Stimulated activated CD4-positive, alpha-beta T cell treated with anti-CD3 and anti-CD28 coated beads, TNF-alpha, amount 100 ng/mL, for 1 hour (primary cell): ENCODE measurements at regions not wholly inside any gene's neighbourhood (a gene's known extent, or its start where the extent isn't known, plus 50 kb on each side); places are given as distances from the start of the nearest gene placed in this dataset.

Experiments
- DNase-seq, 3 donors: peaks; one replicate each; pipeline ENCODE4 v3.0.0-alpha.2; 2020; ENCODE audit warnings: low read depth in 3 of 3, low spot score in 1 of 3

DNA sequence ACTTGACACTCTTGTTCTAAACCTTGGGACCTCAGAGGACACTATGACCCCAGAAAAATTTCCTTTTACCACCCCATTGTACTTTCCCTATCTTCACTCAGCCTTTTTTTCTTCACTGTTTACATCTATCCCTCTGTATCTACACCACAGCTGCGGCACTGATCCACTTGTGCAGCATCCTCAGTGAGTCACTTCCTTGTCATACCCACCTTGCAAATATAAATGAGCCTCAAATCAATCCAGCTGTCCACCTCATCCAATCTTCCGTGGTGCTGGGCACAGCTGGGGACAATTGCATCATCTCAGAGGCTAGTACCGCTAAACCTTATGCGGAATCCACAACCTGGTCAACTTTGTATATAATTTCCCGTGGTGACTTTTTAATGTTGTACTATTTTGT is 710.5 kb downstream of the QKI start:
- no peak for DNase-seq

DNA sequence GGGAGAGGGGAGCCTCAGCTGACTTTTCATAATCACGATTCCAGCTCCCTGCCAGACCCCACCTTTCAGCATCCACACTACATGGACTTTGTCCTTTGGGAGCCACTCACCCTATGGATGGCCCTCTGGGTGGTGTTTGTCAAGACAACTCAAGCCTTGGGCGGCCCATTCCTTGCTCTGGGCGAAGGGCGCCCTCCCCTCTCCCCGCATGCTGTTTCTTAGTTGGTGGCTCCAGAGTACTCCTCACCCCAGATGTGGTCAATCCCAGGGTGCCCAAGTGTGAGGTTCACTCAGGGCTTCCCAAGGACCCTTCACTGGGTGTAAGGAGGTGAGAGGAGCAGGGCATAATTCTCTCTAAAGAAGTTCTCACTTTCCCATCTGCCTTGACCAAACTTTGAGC is 710.0 kb downstream of the QKI start:
- no peak for DNase-seq

DNA sequence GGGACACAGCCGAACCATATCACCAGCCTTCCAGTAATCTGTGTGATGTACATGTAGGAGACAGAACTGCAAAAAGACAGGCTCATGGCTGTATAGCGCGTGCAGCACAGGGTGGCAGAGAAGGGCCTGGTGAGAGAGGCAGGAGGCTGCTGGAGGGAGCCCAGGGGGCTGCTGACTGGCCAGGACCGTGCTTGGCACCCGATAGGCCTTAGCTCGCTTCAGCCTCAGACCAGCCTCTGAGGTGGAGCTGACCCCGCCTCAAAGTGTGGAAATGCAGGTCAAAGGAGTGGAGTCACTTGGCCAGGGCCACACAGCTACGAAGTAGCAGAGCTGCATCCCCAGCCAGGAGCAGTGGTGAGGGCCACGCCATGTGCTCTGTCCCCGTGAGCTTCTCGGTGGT is 707.6 kb downstream of the QKI start:
- DNase-seq = no peak

DNA sequence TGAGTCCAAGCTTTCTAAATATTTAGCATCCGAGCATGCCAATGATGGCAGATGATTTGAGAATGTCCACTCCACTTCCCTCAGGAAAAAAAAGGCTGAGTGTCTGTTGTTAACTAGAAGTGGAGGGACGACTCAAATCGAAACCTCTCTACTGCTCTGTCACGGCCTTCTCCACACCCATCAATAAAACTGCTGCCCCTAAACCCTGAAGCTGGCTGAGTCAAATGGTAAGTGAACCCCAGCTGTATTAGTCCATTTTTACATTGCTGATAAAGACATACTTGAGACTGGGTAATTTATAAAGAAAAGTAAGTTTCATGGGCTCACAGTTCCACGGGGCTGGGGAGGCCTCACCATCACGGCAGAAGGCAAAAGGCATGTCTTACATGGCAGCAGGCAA is 707.0 kb downstream of the QKI start:
- no peak for DNase-seq

DNA sequence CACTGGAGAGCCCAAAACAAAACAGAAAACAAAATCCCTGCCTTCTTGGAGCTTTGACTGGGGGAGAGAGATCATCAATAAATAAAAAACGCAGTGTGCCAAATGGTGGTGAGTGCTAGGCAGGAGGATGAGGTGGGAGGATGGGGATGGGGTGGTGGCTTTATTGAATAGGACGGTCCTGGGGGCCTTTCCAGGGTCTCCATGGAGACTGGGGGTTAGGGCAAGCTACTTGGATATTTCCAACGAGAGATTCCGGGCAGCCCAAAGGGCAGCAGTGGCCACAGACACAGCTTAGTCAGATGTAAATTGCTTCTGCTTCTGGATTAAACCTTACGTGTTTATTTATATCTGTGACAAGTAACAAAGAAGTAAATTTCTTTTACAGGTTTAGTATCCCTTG is 700.1 kb downstream of the QKI start:
- DNase-seq = no peak

DNA sequence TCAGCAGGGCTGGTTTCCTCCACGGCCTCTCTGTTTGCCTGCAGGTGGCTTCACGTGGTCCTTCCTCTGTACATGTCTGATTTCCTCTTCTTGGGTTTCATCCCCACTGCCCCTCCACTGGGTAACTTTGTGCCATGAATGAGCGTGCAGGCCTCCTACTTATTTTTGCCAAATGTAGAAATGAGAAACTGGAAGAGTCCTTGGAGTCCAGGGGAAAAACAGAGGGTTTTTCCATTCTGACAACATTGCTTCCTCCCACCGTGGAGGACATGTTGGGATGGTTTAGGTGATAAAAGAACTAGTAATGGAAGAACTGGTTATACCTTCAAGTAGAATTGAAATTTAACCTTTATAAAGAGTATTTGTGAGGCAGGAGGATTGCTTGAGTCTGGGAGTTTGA is 699.5 kb downstream of the QKI start:
- DNase-seq = no peak

DNA sequence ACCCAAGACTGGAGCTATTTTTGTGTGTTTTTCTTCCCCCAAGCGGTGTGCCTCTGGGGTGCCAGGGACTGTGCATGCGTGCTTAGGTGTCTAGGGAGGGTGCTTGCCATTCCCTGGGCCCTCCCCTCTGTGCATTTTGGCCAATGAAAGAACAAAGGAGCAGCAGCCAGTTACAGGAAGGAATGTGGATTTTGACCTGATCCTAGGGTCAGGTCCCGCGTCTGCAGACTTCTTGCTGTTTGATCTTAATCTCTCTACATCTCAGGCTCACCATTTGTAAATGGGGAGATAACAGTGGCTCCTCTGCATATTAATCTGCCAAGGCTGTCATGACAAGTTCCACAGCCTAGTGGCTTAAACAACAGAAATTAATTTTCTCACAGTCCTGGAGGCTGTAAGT is 699.1 kb downstream of the QKI start:
- DNase-seq = no peak

DNA sequence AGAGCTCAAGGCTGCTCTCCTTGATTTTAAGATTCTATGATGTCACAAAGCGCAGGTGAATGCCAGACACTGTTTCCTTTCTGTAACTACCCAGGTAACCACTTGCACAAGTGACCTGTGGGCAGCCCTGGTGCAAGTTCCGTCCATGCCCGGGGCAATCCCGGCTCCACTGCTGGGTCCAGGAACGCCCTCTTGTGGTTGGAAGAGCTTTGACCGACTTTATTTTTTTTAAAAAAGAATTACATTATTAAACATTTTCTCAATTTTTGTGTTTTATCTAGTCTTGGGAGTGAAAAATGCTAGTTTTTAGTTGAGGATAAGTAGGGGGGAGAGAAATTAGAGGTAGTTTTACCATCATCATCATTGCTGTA is 695.2 kb downstream of the QKI start:
- DNase-seq = no peak

DNA sequence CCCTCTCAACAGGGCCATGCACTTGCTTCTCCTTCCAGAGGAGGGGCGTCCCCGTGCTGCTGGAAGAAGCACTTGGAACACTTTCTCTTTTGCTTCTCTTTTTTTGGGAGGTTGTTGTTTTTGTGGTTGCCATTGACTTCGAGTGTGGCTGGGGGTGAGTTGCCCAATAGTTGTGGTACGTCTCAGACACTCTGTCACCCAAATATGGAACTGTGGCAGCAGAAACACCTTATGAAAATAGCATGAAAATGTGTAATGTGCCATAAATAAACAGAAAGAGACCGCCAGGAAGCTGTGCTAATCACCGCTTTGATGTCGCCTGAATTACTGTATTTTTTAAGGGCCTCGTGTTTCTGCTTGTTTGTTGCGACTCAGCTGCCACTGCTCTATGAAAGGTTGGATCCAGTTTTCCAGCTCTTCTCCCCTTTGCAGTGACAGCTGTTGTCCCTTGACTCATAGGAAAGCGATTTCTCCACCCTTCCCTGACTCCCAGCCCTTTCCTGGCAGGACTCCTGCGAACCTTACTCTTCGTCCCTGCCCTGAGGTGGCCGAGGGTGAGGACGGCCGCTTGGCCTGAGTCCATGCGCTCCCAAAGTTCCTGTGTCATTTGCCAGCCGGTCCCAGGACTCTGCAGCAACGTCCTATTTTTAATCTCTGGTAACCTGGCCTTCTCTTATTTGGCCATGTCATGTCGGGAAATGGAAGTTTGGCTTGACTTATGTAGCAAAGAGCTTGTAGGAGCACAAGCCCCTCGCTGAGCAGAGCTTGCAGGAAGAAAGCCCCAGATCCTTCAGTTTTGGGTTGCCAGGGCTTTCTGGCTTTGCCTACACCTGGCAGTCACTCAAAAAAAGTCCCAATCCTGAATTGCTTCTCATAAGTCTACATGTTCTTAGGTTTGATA is 694.6 kb downstream of the QKI start:
- no peak for DNase-seq

DNA sequence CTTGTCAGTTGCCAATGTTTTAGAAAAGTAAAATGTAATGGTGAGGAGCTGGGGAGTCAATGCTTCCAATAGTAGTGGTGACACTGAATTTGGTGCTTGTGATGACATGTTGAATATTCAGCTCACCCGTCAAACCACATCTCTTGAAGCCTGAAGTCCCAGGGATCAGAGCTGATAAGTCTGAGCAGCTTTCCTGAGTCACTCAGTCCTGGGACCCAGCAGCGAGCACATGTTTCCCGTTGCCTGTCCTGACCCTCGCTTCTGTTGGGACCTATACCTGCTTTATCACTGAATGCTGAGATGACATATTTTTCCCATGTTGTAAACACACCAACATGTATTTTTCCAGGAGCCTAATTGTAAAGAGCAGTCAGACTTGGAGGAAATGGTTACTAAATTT is 693.6 kb downstream of the QKI start:
- DNase-seq = no peak

DNA sequence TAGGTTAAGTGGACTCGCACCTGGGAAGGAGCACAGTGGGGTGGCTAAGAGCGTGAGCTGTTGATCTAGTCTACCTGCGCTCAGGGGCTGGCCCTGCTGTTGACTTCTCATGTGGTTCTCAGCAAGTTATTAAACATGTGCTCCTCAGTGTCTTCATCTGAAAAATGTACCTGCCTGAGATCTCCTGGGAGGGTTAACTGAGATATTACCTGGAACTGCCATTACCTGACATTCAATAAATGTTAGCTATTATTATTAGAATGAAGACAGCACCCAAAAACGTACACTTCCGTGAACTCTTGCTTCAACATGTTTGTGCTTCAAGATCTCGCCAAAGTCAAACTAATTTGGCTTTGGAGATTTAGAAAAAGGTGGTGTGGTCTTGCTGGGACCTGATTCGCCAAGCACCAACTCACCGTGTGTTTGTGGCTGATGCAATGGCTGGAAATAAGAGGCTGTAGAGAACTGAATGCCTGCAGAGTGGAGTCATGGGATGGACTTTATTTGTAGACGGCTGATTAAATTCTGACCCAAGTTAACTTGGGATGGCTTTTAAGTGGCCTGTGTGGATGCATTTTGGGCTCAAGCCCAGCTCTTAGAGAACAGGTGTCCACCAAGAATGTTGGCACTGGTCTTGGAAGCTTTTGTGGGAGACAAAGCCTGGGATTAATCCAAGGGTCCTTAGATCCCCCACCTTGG is 692.9 kb downstream of the QKI start:
- DNase-seq = no peak

DNA sequence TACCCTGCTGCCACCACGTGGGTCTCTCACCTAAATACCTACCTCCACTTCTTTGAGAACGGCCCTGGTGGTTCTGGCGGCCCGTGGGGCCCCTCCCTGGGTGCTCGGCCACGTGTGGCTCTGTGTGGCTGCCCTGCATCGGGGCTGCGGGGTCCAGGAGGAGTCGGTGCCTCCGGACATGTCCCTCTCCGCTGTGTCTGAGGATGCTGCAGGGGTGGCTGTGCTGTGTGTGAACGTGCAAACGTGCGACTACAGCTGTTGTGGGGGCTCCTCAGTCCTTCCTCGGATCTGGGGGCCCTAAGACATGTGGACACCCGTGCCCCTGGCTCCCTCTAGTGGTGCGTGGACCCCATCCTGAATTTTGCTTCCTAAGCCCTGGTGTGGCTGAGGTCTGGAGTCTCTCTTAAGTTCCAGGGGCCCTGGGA is 691.8 kb downstream of the QKI start:
- no peak for DNase-seq

DNA sequence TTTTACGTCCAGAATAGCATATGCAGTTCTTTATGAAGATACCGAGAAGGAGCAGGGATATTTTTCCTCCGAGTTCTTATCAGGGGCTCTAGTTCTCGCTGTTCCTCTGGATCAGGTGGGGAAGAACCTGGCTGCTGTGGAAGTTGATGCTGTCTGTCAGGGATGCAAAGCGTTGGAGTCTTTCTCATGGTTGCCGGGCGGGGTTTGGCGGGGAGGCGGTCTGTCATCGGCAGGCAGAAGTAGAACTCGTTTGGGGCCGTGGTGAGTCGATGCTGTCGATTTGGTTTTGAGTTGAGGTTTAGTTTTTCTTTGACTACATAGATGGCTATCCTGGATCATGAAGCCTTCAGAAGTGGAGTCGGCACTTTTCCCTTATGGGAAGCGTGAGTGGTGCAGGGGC is 691.2 kb downstream of the QKI start:
- DNase-seq = no peak

DNA sequence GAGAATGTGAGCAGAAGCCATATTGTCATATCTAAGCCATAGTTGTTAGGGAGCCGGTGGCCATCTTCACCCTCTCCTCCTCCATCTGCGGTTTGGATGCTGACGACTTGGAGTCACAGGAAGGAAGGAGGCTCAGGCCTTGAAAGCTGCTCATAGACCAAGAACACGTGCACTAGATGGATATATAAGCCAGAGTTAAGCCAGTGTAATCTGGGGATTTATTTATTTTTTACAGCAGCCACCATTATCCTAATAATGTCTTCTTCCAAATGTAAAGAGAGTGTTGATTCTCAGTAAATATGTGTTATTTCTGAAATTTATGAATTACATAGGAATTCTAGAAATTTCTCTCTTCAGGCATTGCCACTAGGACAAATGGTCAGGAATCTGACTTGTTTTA is 689.9 kb downstream of the QKI start:
- no peak for DNase-seq

DNA sequence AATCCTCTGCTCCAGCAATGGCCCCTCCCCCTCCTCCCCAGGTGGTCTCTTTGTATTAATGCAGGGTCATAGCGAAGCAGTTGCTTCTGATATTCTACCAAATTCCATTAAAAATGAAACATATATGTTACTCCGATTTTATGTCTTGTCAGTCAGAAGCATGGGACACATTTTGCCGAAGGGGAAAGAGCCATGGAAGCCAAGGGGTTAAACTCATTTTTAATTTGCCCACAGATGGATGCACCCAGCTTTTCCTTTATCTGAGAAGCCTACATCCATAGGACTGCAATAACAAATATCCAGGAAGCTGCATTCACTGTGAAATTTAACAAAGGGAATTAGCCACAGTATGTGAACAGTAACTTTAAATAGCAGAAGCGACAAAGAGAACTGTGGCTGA is 688.2 kb downstream of the QKI start:
- no peak for DNase-seq

DNA sequence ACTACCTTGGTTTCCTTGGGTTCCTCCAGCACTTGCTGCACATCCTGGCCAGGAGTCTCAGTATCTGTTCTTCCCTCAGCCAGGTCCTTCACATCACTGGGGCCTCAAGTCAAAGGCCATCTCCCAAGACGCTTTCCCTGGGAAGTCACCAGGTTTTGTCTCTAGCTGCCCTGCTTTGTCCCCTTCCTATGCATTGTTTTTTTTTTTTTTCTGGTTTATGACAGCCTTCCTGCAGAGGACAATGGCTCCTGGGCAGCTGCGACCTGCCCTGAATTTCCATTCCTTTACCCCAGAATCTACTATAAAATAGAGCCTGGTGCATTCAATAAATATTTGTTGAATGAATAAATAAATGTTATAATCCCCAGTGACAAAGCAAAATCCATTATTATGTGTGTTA is 687.3 kb downstream of the QKI start:
- DNase-seq = no peak

DNA sequence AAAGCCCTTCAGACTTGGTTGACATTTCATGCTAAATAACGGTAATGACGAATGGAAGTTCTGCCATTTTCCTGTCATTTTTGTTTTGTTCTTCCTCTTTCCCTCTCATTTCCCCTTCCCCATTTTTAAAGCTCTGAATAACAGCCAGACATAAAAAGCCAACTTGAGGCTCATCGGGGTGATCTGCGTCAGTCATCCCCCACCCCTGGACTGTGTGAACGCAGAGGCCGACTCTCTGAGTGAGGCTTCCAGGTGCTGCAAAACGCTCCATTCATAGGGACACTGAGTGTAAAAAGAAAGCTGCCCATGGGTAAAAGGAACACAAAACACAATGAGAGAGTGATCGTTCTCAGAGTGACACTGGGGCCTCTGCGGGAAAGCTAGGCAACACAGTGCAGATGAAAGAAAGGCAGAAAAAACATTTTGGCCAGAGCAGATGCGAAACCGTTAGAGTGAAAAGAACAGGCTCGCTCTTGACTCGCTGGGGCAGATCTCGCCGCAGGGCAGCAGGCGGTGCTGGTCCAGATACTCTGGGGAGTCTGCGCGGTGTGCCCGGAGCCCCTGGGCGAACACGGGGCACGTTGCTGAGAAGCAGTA is 684.8 kb downstream of the QKI start:
- DNase-seq = no peak

DNA sequence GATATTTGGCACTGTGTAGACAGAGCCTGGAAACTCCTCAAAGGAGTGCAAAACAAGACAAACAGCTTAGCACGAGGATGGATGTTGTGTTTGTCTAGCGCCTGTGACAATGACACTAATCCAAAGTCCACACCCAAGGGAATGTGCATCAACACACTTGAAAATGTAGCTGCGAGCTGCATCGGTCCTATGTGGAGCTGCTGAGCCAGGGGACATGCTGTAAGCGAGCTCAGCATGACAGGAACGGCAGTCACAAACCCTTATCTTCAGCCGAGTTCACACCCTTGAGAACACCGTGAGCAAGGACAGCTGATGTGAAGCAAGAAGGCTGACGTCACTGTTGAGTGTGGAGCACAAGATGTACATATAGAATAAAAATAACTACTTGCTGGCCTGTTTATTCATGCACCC is 684.3 kb downstream of the QKI start:
- DNase-seq = no peak

DNA sequence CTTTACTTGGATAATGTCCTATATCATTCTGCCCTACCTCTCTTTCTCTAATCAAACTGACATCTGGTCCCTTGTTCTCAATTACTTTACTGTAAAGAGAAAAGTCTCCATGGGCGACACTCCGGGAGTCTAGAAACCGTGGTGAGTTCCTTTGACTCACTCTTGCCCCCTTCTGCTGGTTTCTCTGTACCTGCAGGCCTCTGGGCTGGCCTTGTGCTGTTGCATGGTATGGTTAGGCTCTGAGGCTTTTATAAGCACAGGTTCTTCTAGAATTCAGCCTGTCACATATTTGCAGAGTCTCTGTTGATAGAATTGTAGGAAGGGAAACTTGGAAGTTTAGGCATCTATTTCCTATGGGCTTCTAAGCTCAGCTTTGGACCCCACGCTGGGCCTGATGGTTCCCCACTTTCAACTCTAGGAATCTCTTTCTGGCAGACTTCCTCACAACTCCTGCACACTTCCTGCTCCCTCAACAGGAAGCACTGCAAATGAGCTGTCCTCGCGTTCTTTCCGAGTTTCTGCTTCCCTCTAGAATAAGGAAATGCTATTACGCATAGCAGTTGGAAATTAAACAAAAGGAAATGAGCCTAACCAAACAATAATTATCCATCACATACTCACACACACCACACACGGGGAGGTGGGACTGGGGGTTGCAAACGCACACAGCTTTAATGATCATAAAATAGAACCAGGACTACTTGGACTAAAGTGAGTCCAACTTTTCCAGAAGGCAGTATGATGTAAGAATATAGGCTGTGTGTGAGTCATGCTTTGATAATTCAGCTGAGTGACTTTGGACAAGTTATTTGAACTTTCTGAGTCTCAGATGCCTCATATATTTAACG is 683.3 kb downstream of the QKI start:
- no peak for DNase-seq

DNA sequence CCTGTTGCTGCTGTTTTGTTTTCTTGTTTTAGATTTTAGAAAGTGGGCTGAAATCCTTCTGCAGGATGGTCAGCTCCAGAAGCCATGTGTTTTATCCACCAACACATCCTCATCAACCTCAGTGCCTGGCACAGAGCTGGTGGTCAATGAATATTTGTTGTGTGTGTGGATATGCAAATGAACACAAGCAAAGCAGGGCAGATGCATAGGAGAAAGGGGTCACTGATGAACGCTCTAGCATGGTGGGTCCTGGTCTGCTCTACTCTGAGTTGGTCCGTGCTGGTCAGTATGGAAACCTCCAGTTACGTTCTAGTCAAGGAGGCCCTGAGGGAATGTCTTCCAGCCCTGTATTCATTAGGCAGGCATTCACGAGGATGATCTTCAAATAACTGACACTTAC is 682.5 kb downstream of the QKI start:
- no peak for DNase-seq

DNA sequence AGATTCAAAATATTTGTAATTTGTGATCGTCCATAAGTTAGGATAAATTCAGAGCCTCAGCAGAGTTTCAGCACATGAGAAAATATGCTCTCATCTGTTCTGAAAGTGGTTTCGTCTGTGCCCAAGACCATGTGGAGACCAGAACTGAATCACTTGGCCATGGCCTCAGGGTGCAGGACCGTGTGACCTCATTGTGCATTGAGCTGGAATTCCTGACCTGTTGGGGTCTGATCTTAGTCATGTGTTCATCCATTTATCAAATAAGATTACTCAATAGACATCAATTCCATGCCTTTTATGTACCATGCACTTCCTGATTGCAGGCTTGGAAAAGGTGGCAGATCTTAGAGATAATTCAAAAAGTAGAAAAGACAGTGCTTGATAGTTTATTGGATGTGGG is 680.5 kb downstream of the QKI start:
- no peak for DNase-seq

DNA sequence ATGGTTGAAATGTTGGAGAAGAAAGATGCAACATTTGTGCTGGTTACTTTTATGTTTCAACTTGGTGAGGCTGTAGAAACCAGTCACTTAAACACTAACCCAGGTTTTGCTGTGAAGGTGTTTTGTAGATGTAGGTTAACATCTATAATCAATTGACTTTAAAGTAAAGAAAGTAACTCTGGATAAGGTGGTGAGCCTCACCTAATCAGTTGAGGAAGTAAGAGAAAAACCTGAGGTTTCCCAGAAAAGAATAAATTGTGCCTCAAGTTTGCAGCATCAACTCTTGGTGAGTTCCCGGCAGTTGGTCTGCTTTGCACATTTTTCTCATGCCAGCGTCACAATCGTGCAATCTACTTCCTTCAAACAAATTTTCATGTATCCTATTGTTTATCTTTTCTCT is 673.4 kb downstream of the QKI start:
- DNase-seq = no peak
